Activated T-cell treated with anti-CD3 and anti-CD28 coated beads, Interleukin-2, amount 50 U/mL, for 4 hours (primary cell): ENCODE measurements at regions not wholly inside any gene's neighbourhood (a gene's known extent, or its start where the extent isn't known, plus 50 kb on each side); places are given as distances from the start of the nearest gene placed in this dataset.
"Not testable (repeated sequence)": the region's sequence is repeated elsewhere in the genome, so short reads cannot be mapped to it uniquely, and the experiment has no call there.

ENCODE experiments used
- ATAC-seq, 2 donors: fragments of 200-7000 bp; cut with Tn5 transposase; one replicate each; pipeline ENCODE4 v1.10.0; 2021
- DNase-seq: peaks from one replicate; pipeline ENCODE4 v3.0.0-alpha.2; 2020
- H3K27me3 Mint-ChIP-seq: one replicate; pipeline ENCODE4 v1.8.0; 2021; ENCODE audit warnings: low read depth, mixed read lengths
- H3K36me3 Mint-ChIP-seq: one replicate; pipeline ENCODE4 v1.8.0; 2022; ENCODE audit warnings: mixed read lengths; ENCODE audit not compliant: insufficient read depth
- H3K4me1 Mint-ChIP-seq: one replicate; pipeline ENCODE4 v1.8.0; 2021; ENCODE audit warnings: low read depth, mixed read lengths
- H3K4me3 Mint-ChIP-seq: one replicate; pipeline ENCODE4 v1.8.0; 2021; ENCODE audit warnings: mild to moderate bottlenecking, moderate library complexity, mixed read lengths
- H3K9me3 Mint-ChIP-seq: one replicate; pipeline ENCODE4 v1.8.0; 2021; ENCODE audit warnings: mixed read lengths

DNA sequence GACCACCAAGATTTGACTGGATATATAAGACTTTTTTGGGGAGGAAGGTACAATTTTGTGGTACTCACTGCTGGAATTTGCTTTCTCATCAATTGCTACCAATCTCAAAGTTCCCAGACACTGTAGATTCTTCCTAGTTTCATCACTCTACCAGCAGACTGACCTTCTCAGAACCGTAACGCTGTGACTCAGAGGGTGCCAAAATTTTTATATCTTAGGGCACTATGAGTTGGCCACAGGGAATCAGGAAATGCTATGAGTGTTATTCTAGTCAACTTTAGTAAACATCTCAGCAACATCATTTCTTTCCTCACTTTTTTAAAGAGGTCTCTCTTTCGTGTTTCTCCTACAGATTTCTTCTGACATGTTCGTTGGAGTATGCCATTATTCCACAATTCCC lies 499.0 kb downstream of the TMX3 start:
- no peak for ATAC-seq
- H3K27me3 Mint-ChIP-seq = no peaks in the 10 kb centered on the region

GRCh38 chr18:68186039-68186438 lies 528.9 kb downstream of the TMX3 start:
- H3K27me3 Mint-ChIP-seq = no peaks in the 10 kb centered on the region
- H3K4me1 Mint-ChIP-seq = no peaks in the 10 kb centered on the region
- H3K9me3 Mint-ChIP-seq = no peaks in the 10 kb centered on the region
- ATAC-seq (no peak), DNase-seq (no peak)
- H3K36me3 Mint-ChIP-seq = no peaks in the 10 kb centered on the region
- H3K4me3 Mint-ChIP-seq = no peak overlapping the region

More for the DNA sequence above, 499.0 kb downstream of the TMX3 start:
- Mint-ChIP-seq H3K9me3 (no peaks in the 10 kb centered on the region), H3K4me3 (no peak overlapping the region), H3K4me1 (no peaks in the 10 kb centered on the region), H3K36me3 (no peaks in the 10 kb centered on the region)
- no peak for DNase-seq

GRCh38 chr18:68181956-68182355 lies 533.0 kb downstream of the TMX3 start:
- H3K27me3 Mint-ChIP-seq = no peaks in the 10 kb centered on the region
- ATAC-seq (no peak), DNase-seq (no peak)
- no peak overlapping the region for H3K4me3 Mint-ChIP-seq
- no peaks in the 10 kb centered on the region for H3K9me3 Mint-ChIP-seq
- no peaks in the 10 kb centered on the region for H3K4me1 Mint-ChIP-seq
- no peaks in the 10 kb centered on the region for H3K36me3 Mint-ChIP-seq

- no peak for ATAC-seq
- Mint-ChIP-seq H3K4me1 (no peaks in the 10 kb centered on the region), H3K36me3 (no peaks in the 10 kb centered on the region), H3K4me3 (no peak overlapping the region), H3K9me3 (no peaks in the 10 kb centered on the region), H3K27me3 (no peaks in the 10 kb centered on the region)
- no peak for DNase-seq
These were observed 535.1 kb downstream of the TMX3 start for GRCh38 chr18:68179811-68180210.

DNA sequence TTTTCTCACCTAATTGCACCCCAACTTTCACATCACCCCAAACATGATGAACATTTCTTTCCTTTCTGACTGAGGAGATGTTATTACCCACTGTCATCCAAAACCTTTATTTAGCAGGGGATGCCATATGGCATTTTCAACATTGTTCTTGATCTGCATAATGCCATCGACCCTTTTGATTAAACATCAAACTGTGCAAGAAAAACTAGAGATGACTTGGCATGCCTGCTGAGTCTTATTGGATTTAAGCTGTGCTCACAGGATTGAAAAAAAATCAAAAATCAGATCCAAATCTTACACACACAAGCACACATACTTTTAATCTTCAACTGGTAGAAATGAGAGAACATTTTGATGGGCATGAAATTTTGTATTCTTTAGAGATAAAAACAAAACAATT lies 536.0 kb downstream of the TMX3 start:
- ATAC-seq (no peak), DNase-seq (no peak)
- Mint-ChIP-seq H3K4me1 (no peaks in the 10 kb centered on the region), H3K9me3 (no peaks in the 10 kb centered on the region), H3K36me3 (no peaks in the 10 kb centered on the region), H3K4me3 (no peak overlapping the region), H3K27me3 (no peaks in the 10 kb centered on the region)

DNA sequence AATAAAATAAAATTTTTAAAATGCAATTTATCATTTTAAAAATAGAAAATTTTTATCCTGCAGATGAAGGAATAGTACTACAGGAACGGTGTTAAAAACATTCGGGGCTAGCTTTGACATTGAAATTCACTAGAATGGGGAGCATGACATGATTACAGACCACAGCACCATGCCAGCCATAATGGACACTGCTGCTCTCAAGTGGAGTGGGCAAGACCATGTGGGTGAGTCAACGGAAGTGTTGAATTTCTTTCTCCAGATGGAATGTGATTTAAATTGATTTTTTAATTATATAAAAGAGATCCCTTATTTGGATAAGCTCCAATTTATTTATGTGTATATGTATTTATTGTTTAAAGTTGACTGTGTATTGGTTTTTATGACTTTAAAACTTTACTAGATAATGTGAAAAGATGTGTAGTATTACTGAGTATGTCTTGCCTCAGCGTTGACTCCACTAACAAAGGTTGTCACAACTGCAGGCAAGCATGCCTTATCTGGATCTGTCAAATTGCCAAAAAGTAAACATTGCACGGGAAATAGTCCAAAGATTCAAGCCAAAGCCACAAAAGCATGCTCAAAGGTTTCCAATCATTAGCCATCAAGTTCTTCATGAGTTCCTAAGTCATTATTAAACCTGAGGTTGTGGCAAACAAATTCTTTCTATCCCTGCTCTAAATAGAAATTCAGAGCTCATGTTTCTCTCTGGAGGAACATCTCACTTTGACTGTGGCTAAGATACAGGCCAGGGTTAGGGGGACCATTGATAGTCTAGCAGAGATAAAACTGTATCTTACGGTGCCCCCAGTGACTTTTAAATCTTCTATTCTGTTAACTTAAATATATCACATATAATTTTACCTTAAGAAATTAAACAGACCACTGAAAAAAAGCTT lies 536.9 kb downstream of the TMX3 start:
- no peaks in the 10 kb centered on the region for H3K9me3 Mint-ChIP-seq
- no peaks in the 10 kb centered on the region for H3K36me3 Mint-ChIP-seq
- no peaks in the 10 kb centered on the region for H3K27me3 Mint-ChIP-seq
- DNase-seq (no peak), ATAC-seq (no peak)
- no peak overlapping the region for H3K4me3 Mint-ChIP-seq
- no peaks in the 10 kb centered on the region for H3K4me1 Mint-ChIP-seq

DNA sequence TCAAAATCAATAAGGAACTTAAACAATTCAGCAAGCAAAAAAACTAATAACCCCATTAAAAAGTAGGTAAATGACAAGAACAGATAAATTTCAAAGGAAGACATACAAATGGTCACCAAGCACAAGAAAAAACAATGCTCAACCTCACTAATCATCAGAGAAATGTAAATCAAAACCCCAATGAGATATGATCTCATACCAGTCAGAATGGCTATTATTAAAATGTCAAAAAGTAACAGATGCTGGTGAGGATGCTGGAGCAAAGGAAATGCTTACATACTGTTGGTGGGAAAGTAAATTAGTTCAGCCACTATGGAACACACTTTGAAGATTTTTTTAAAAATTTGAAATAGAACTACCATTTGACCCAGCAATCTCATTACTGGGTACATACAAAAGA lies 538.0 kb downstream of the TMX3 start:
- H3K4me3 Mint-ChIP-seq = no peak overlapping the region
- H3K4me1 Mint-ChIP-seq = no peaks in the 10 kb centered on the region
- no peaks in the 10 kb centered on the region for H3K27me3 Mint-ChIP-seq
- H3K9me3 Mint-ChIP-seq = no peaks in the 10 kb centered on the region
- DNase-seq (no peak), ATAC-seq (no peak)
- no peaks in the 10 kb centered on the region for H3K36me3 Mint-ChIP-seq

GRCh38 chr18:68172842-68173549 lies 541.9 kb downstream of the TMX3 start:
- DNase-seq = no peak
- no peaks in the 10 kb centered on the region for H3K27me3 Mint-ChIP-seq
- ATAC-seq = no peak
- no peaks in the 10 kb centered on the region for H3K4me1 Mint-ChIP-seq
- H3K4me3 Mint-ChIP-seq = no peak overlapping the region
- H3K36me3 Mint-ChIP-seq = no peaks in the 10 kb centered on the region
- no peaks in the 10 kb centered on the region for H3K9me3 Mint-ChIP-seq

- Mint-ChIP-seq H3K36me3 (no peaks in the 10 kb centered on the region), H3K27me3 (no peaks in the 10 kb centered on the region), H3K4me1 (no peaks in the 10 kb centered on the region), H3K9me3 (peaks cover 3% of the 10 kb centered on the region), H3K4me3 (no peak overlapping the region)
- DNase-seq (no peak), ATAC-seq (no peak)
These were observed 550.0 kb downstream of the TMX3 start for GRCh38 chr18:68164909-68165308.

DNA sequence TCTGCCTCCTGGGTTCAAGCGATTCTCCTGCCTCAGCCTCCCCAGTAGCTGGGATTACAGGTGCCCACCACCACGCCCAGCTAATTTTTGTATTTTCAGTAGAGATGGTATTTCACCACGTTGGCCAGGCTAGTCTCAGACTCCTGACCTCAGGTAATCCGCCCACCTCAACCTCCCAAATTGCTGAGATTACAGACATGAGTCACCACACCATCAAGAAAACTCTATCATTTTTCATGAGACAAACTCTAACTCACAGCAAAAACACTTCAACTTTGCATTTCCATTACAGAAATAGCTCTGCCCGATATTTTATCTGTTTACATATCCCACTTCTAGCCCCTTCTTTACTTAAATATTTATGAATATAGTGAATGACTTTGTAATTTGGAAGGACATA lies 561.1 kb downstream of the TMX3 start:
- not testable (repeated sequence) for H3K9me3 Mint-ChIP-seq, H3K27me3 Mint-ChIP-seq, H3K4me3 Mint-ChIP-seq, ATAC-seq, H3K36me3 Mint-ChIP-seq, DNase-seq, H3K4me1 Mint-ChIP-seq

GRCh38 chr18:68152770-68153169 lies 562.1 kb downstream of the TMX3 start:
- H3K4me1 Mint-ChIP-seq = no peaks in the 10 kb centered on the region
- ATAC-seq (no peak), DNase-seq (no peak)
- H3K27me3 Mint-ChIP-seq = no peaks in the 10 kb centered on the region
- peaks cover 3% of the 10 kb centered on the region for H3K9me3 Mint-ChIP-seq
- no peaks in the 10 kb centered on the region for H3K36me3 Mint-ChIP-seq
- no peak overlapping the region for H3K4me3 Mint-ChIP-seq

- Mint-ChIP-seq H3K9me3 (peaks cover 3% of the 10 kb centered on the region), H3K4me3 (no peak overlapping the region), H3K4me1 (no peaks in the 10 kb centered on the region)
These were observed 563.9 kb downstream of the TMX3 start for GRCh38 chr18:68150961-68151360.

GRCh38 chr18:68148863-68149262 lies 566.0 kb downstream of the TMX3 start:
- no peaks in the 10 kb centered on the region for H3K9me3 Mint-ChIP-seq
- ATAC-seq (no peak), DNase-seq (no peak)
- no peak overlapping the region for H3K4me3 Mint-ChIP-seq
- no peaks in the 10 kb centered on the region for H3K4me1 Mint-ChIP-seq
- no peaks in the 10 kb centered on the region for H3K27me3 Mint-ChIP-seq
- H3K36me3 Mint-ChIP-seq = no peaks in the 10 kb centered on the region

More at GRCh38 chr18:68150961-68151360, 563.9 kb downstream of the TMX3 start:
- Mint-ChIP-seq H3K36me3 (no peaks in the 10 kb centered on the region), H3K27me3 (no peaks in the 10 kb centered on the region)
- DNase-seq (no peak), ATAC-seq (no peak)

DNA sequence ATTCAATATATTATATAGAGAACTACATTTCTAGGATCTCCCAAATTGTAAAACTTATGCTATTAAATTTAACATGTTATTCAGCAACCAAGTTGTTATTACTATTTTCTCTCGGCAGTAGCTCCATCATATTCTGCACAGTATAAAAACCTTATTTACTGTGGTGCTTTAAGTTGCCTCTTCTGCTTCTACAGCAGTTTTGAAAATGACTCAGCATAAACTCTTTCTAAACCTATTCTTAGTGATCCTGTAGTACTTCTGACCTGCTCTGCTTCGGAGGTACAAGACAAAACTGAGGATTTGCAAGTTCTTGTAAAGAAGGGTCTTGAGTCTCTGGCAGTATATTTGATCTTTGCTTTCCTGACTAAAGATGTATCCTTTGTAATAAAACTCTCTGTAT lies 567.2 kb downstream of the TMX3 start:
- Mint-ChIP-seq H3K4me1 (no peaks in the 10 kb centered on the region), H3K9me3 (no peaks in the 10 kb centered on the region), H3K27me3 (no peaks in the 10 kb centered on the region), H3K36me3 (no peaks in the 10 kb centered on the region), H3K4me3 (no peak overlapping the region)
- DNase-seq (no peak), ATAC-seq (no peak)

- H3K27me3 Mint-ChIP-seq = no peaks in the 10 kb centered on the region
- H3K4me3 Mint-ChIP-seq = no peak overlapping the region
- no peaks in the 10 kb centered on the region for H3K36me3 Mint-ChIP-seq
- no peaks in the 10 kb centered on the region for H3K9me3 Mint-ChIP-seq
- H3K4me1 Mint-ChIP-seq = no peaks in the 10 kb centered on the region
- no peak for ATAC-seq
- no peak for DNase-seq
These were observed 593.1 kb downstream of the TMX3 start for GRCh38 chr18:68121826-68122225.
